ENCODE measurements at regions not wholly inside any gene's neighbourhood (a gene's known extent, or its start where the extent isn't known, plus 50 kb on each side); places are given as distances from the start of the nearest gene placed in this dataset.

DNA sequence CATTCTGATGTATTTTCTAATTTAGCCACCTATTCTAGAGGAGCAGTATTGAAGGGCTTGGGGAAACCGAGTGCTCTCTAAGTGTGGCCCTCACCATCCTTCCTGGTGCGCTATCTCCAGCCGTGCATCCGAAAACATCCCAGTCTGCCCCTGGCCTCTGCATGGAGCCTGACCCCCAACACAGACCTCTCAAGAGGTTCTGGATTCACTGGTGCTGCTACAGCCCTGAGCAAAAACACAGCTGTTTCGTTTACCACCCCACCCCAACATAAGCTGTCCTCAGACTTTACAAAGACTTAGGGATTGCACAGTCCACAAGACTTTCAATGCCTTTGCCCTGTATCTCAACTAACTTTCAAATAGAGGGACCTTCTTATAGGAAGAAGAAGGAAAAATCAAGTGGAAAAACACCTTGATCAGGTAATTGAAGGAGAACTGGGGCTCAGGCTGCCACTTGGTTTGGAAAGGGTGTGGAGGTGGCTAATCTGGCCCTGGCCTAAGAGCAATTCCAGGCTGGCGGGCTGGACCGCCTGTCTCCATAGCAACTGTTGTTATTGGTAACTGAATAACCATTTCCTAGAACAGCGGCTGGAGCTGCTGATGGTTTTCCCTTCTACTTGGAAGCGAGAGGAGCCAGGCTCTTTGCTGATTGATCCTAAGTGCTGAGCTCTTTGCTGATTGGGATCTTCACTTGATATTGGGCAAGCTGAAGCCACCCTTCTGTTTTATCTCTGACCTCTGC, 90.2 kb upstream of the TOX2 start:
- Mint-ChIP-seq H3K4me1 (ENCODE audit: low read depth) (peaks cover 9% of the 10 kb centered on the region), H3K9me3 (no peaks in the 10 kb centered on the region), H3K27ac (no peak overlapping the region), H3K27me3 (peaks cover 13% of the 10 kb centered on the region), H3K4me3 (no peak overlapping the region), H3K36me3 (ENCODE audit: low read depth) (no peaks in the 10 kb centered on the region)
- ChIA-PET CTCF (interaction anchor here (0.6 kb wide), 1 partner anchor 19 kb away, joined by 3 read pairs; no protein-coding TSS in a partner anchor), POLR2A (no interaction called here)
- DNase-seq (no peak), ATAC-seq (no peak)
- intact Hi-C loops (cut with micrococcal nuclease): no loop called here
- TF ChIP-seq, protein P1, sequence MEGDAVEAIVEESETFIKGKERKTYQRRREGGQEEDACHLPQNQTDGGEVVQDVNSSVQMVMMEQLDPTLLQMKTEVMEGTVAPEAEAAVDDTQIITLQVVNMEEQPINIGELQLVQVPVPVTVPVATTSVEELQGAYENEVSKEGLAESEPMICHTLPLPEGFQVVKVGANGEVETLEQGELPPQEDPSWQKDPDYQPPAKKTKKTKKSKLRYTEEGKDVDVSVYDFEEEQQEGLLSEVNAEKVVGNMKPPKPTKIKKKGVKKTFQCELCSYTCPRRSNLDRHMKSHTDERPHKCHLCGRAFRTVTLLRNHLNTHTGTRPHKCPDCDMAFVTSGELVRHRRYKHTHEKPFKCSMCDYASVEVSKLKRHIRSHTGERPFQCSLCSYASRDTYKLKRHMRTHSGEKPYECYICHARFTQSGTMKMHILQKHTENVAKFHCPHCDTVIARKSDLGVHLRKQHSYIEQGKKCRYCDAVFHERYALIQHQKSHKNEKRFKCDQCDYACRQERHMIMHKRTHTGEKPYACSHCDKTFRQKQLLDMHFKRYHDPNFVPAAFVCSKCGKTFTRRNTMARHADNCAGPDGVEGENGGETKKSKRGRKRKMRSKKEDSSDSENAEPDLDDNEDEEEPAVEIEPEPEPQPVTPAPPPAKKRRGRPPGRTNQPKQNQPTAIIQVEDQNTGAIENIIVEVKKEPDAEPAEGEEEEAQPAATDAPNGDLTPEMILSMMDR (IDR thresholded peaks at IDR 0.05): no peak

DNA sequence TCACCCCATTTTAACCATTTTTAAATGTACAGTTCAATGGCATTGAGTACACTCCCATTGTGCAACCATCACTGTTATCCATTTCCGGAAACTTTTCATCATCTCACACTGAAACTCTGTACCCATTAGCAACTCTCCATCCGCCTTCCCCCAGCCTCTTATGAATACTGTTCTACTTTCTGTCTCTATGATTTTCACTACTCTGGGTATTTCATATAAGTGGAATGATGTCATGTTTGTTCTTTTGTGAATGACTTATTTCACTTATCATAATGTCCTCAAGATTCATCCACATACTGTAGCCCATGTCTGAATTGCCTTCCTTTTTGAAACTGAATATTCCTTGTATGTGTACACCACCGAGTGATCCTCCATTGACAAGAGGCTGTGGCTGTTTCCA, 92.9 kb upstream of the TOX2 start:
- ChIA-PET CTCF (no interaction called here), POLR2A (no interaction called here)
- no peak overlapping the region for H3K27ac Mint-ChIP-seq
- TF ChIP-seq, protein P1 (IDR thresholded peaks at IDR 0.05): no peak
- H3K27me3 Mint-ChIP-seq: peaks cover 9% of the 10 kb centered on the region
- peak; percentile 73 for ATAC-seq
- no peaks in the 10 kb centered on the region for H3K9me3 Mint-ChIP-seq
- no peaks in the 10 kb centered on the region for H3K36me3 Mint-ChIP-seq (ENCODE audit: low read depth)
- peak; percentile 30 for DNase-seq
- intact Hi-C loops (cut with micrococcal nuclease): no loop called here
- H3K4me1 Mint-ChIP-seq (ENCODE audit: low read depth): peaks cover 9% of the 10 kb centered on the region
- H3K4me3 Mint-ChIP-seq: no peak overlapping the region

DNA sequence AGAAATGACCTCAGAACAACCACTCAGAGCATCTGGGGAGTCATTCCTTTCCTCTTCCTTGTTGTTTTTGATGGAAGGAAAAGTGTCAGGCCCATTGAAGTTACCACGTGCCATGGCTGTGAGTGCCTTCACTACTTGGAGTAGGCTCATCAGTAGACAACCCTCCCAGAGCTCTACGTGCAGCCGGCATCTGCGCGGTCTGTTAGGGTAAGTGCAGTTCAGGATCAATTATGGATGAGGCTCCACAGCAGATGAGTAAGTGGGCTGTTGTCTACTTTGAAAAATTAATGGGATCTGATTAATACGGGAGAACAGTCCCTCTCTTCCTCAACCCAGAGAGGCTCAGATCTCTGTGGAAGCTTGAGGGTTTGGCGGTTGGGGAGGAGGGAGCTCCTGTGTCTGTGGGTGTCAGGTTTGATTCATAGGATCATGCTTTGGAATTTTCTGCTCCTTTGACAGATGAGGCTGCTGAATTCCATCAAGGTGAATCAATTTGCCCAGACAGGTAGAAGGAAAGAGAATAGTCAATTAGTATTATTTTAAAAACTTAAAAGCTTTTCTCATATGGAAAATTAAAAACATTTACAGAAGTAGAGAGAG, 93.8 kb upstream of the TOX2 start:
- Mint-ChIP-seq H3K27me3 (peaks cover 9% of the 10 kb centered on the region), H3K36me3 (ENCODE audit: low read depth) (no peaks in the 10 kb centered on the region), H3K27ac (no peak overlapping the region), H3K4me3 (no peak overlapping the region), H3K4me1 (ENCODE audit: low read depth) (peaks cover 9% of the 10 kb centered on the region), H3K9me3 (no peaks in the 10 kb centered on the region)
- POLR2A ChIA-PET: no interaction called here
- TF ChIP-seq, protein P1 (IDR thresholded peaks at IDR 0.05): no peak
- no peak for DNase-seq
- intact Hi-C loops (cut with micrococcal nuclease): no loop called here
- no peak for ATAC-seq
- CTCF ChIA-PET: no interaction called here

DNA sequence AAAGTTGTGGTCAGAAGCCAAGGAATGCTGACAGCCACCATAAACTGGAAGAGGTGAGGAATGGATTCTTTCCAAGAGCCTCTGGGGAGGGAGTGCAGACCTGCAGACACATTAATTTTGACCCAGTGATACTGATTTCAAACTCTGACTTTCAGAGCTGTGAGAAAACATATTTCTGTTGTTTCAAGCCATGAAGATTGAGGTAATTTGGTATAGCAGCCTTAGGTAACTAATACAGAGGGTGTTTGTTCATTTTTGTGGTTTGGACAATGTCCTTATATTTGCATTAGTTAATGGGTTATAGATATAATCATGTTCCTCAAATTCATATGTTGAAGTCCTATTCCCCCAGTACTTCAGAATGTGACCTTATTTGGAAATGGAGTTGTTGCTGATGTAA, 85.4 kb upstream of the GTSF1L start:
- TF ChIP-seq, protein P1 (IDR thresholded peaks at IDR 0.05): no peak
- ChIA-PET POLR2A (no interaction called here), CTCF (no interaction called here)
- Mint-ChIP-seq H3K9me3 (peaks cover 24% of the 10 kb centered on the region), H3K4me1 (ENCODE audit: low read depth) (no peaks in the 10 kb centered on the region), H3K27ac (no peak overlapping the region), H3K4me3 (no peak overlapping the region), H3K36me3 (ENCODE audit: low read depth) (peaks cover 4% of the 10 kb centered on the region), H3K27me3 (peaks cover 6% of the 10 kb centered on the region)
- ATAC-seq (no peak), DNase-seq (no peak)
- intact Hi-C loops (cut with micrococcal nuclease): no loop called here

DNA sequence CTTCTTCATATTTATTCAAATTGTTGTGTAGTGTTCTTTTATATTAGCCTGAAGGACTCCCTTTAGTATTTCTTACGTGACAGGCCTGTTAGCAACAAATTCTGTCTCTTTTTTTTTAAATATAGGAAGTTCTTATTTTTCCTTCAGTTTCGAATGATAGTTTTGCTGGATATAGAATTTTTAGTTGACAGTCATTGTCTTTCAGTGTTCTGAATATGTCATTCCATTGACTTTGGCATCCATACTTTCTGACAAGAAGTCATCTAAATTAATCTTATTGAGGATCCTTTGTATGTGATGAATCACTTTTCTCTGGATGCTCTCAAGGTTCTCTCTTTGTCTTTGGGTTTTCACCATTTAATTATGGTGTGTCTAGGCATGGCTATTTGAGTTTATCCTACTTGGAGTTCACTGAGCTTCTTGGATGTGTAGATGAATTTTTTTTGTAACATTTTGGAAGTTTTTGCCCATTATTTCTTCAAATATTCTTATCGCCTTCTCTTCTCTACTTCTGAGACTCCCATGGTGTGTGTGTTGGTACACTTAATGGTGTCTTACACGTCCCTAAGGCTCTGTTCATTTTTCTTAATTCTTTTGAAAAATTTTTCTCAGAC, 82.5 kb upstream of the GTSF1L start:
- no peak for ATAC-seq
- H3K27ac Mint-ChIP-seq: no peak overlapping the region
- H3K9me3 Mint-ChIP-seq: peaks cover 29% of the 10 kb centered on the region
- DNase-seq: no peak
- H3K4me3 Mint-ChIP-seq: no peak overlapping the region
- H3K36me3 Mint-ChIP-seq (ENCODE audit: low read depth): peaks cover 4% of the 10 kb centered on the region
- no peaks in the 10 kb centered on the region for H3K4me1 Mint-ChIP-seq (ENCODE audit: low read depth)
- TF ChIP-seq, protein P1 (IDR thresholded peaks at IDR 0.05): no peak
- H3K27me3 Mint-ChIP-seq: peaks cover 6% of the 10 kb centered on the region
- intact Hi-C loops (cut with micrococcal nuclease): no loop called here
- CTCF ChIA-PET: no interaction called here
- POLR2A ChIA-PET: no interaction called here

Measured in activated CD8-positive, alpha-beta T cell treated with anti-CD3 and anti-CD28 coated beads for 36 hours (primary cell).